HEK293 (cell line): ENCODE measurements at regions not wholly inside any gene's neighbourhood (a gene's known extent, or its start where the extent isn't known, plus 50 kb on each side); places are given as distances from the start of the nearest gene placed in this dataset.

Experiments used
- CTCF ChIP-seq: fragments of 450-650 bp; formaldehyde crosslinking; IDR thresholded peaks from 2 replicates; pipeline ENCODE4 v1.5.1; 2016; ENCODE audit warnings: missing biosample characterization, missing genetic modification characterization
- MZF1 ChIP-seq: fragments of 450-650 bp; formaldehyde crosslinking; IDR thresholded peaks from 2 replicates; pipeline ENCODE4 v1.5.1; 2017; ENCODE audit warnings: missing biosample characterization, missing genetic modification characterization, borderline replicate concordance
- PRDM4 ChIP-seq: fragments of 450-650 bp; formaldehyde crosslinking; IDR thresholded peaks from 2 replicates; pipeline ENCODE4 v1.5.1; 2017; ENCODE audit warnings: missing biosample characterization, missing genetic modification characterization
- REST ChIP-seq: fragments of 450-650 bp; formaldehyde crosslinking; IDR thresholded peaks from 2 replicates; pipeline ENCODE4 v1.5.1; 2016; ENCODE audit warnings: missing biosample characterization, missing genetic modification characterization
- SCRT2 ChIP-seq: fragments of 450-650 bp; formaldehyde crosslinking; IDR thresholded peaks from 2 replicates; pipeline ENCODE4 v1.5.1; 2016; ENCODE audit warnings: missing biosample characterization, missing genetic modification characterization
- ZNF10 ChIP-seq: fragments of 450-650 bp; formaldehyde crosslinking; IDR thresholded peaks from 2 replicates; pipeline ENCODE4 v1.5.1; 2017; ENCODE audit warnings: missing biosample characterization, missing genetic modification characterization
- ZNF138 ChIP-seq: fragments of 450-650 bp; formaldehyde crosslinking; IDR thresholded peaks from 2 replicates; pipeline ENCODE4 v1.5.1; 2016; ENCODE audit warnings: missing biosample characterization, missing genetic modification characterization, borderline replicate concordance
- ZNF510 ChIP-seq: fragments of 450-650 bp; formaldehyde crosslinking; IDR thresholded peaks from 2 replicates; pipeline ENCODE4 v1.5.1; 2018; ENCODE audit warnings: mild to moderate bottlenecking, missing genetic modification characterization, missing biosample characterization; ENCODE audit not compliant: insufficient replicate concordance
- ZNF544 ChIP-seq: fragments of 450-650 bp; formaldehyde crosslinking; IDR thresholded peaks from 2 replicates; pipeline ENCODE4 v1.5.0; 2017; ENCODE audit warnings: missing biosample characterization, missing genetic modification characterization
- ZNF837 ChIP-seq: fragments of 450-650 bp; formaldehyde crosslinking; IDR thresholded peaks from 2 replicates; pipeline ENCODE4 v1.5.1; 2016; ENCODE audit warnings: missing biosample characterization, missing genetic modification characterization

GRCh38 chr10:83518779-83519178 is 620.5 kb upstream of the GHITM start:
- TF ChIP-seq REST (tag by site-specific recombination) (no peak), SCRT2 (tag by site-specific recombination) (no peak), ZNF138 (tag by site-specific recombination) (no peak), MZF1 (tag by site-specific recombination) (no peak), ZNF10 (no peak), ZNF837 (tag by site-specific recombination) (no peak), CTCF (tag by site-specific recombination) (no peak), ZNF544 (tag by site-specific recombination) (no peak), ZNF510 (tag by site-specific recombination) (no peak), PRDM4 (tag by site-specific recombination) (no peak)
